Embryonic facial prominence (tissue), 1 donor: ENCODE measurements at regions not wholly inside any gene's neighbourhood (a gene's known extent, or its start where the extent isn't known, plus 50 kb on each side); places are given as distances from the start of the nearest gene placed in this dataset.

Source experiments
- DNase-seq: peaks from one replicate; pipeline ENCODE4 v3.0.0-alpha.2; 2016; ENCODE audit errors: extremely low spot score

DNA sequence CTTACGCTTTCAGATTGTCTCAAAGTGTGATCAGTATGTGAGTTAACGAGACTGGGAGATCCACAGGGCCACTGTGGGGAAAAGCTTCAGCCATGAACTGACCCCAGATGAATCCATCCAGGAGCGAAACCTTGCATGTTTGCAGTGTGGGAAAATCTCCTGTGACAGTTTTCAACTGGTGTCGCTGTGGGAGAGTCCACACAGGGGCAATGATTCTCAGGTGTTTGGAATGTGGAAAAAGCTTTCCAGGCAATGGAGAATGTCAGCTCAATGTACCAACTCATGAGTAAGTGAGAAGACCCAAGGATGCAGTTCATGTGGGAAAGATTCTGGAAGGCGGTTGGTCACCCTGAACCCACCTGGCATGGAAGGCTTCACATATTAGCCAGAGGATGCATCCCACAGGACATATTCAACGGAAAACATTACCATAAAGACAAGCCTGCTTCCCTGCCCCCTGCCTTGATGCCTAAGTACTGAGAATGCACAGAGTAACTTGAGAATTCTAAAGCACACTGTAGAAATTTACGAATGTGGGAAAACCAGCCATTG lies 204.1 kb upstream of the BMPER start:
- no peak for DNase-seq

DNA sequence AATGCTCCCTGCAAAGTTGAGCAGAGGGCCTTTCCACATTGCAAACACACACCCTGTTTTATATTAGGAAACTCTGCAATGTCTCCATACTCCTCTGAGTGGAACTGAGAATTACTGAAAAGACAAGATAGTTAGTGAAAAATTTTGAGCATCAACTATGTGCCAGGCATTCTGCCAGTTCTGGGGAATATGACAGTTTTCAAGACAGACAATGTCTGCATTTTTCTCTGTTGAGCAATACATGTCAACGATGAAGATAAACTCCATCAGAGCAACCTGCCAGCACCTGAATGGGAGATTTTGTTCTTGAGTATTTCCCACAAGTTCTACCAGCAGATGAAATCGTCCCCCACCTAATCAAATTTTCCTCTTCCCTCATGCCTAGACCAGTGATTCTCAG lies 203.4 kb upstream of the BMPER start:
- no peak for DNase-seq

DNA sequence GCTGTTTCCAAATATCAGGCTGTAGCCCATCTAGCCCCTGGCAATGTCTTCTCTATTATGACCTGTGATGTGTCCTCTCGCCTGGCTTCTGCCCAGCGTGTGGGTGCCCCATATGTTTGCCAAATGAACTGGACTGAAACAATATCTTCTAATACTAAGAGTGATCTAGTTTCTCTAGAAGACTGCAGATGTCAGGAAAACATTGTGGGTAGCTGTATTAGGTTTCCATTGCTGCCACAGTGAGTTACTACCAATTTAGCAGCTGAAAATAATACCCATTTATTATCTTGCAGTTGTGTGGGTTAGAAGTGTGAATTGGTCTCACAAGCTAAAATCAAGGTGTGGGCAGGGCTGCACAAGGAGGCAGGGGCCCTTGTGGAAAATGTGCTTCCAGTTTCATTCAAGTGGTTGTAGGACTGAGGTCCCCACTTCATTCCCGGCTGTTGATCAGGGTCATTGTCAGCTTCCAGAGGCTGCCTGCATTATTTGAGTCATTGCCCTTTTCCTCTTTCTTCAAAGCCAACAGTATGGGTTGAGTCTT lies 202.8 kb upstream of the BMPER start:
- DNase-seq, result no peak

DNA sequence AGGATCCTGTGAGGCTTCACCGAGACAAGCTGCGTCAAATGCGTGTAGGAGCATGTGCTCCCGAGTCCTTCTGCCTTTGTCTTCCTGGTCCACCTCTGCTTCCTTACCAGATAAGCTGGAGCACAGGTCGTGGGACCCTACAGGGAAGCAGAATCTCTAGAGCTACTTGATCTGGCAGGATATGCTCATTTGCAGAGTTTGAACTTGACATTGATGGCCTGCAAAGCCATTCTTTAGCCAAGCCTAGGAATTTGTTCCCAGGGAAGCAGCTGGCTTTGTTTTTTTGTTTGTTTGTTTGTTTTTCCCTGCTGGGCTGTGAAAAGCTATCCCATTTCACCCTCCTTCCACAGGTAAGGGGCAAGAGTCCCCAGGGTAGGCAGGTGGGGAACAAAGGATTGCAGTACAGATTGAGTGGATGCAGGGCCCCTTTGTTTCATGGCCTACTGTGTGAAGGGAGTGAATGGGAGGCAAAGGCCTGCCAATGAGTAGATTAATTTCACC lies 200.0 kb upstream of the BMPER start:
- no peak for DNase-seq

DNA sequence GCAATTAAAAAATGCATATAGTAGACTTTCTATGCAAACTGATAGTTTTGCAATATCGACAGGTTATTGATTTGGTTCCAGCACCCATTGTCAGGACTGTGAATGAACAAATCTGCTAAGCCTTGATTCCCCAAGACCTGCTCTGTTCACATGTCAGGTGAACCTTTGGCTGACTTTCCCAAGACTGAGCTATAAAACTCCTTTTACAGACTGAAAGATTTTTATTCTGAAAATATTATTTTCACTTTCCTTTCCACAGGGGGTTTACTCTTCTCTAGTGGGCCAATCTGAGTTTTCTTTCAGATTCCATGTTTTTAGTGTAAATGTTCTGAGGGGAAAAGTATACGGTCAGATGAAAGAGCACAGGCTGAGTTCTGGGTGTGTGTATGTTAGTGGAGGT lies 199.2 kb upstream of the BMPER start:
- peak; percentile 43 for DNase-seq

DNA sequence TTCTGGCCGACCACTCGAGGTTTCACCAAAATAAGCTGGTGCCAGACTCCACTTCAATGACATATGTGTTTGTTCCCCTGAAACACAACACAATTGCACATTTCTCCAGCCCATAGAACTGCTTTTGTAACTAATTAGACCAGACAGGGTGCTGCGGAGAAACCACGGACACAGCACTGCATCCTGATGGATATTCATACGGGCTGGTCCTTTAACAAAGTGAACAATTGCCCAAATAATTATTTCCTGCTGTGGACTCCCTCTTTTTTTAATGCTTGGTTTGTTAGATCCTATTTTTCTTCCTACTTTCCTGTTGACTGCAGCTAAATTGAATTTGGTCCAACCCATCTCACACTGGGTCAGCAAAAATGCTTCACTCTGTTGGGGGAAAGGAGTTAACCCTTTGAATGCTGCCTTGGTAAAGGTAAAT lies 198.6 kb upstream of the BMPER start:
- DNase-seq, result peak; percentile 35

DNA sequence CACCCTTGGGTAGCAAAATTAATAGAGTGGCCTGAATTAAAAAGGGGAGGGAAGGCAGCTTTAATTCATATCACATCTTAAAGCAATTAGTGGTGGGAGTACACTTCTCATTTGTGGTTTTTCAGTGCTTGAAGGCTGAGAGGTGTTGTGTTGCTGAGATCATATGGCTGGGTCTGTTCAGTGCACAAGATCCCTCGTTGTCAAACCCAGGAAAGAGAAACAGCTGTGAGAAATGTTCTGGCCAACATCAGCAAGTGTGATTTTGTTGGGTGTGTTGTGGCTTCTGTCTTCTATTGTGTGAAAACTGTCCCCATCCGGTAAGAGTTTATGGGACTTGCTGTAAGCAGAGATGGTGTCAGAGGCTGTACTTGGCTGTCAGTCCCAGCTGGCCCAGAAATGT lies 197.9 kb upstream of the BMPER start:
- DNase-seq, result no peak

DNA sequence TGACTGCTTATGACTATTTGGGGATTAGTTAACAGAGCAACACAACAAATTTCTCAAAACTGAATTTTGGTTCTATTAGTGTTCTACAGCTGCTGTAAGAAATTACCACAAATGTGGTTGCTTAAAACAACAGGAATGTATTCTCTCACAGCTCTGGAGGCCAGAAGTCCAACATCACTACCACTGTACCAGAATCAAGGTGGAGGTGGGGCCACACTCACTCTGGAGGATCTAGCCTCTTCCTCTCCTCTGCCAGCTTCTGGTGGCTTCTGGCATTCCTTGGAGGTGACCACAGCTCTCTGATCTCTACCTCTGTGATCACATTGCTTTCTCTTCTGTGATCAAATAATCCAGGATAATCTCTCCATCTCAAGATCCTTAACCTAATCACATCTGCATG lies 194.7 kb upstream of the BMPER start:
- no peak for DNase-seq

DNA sequence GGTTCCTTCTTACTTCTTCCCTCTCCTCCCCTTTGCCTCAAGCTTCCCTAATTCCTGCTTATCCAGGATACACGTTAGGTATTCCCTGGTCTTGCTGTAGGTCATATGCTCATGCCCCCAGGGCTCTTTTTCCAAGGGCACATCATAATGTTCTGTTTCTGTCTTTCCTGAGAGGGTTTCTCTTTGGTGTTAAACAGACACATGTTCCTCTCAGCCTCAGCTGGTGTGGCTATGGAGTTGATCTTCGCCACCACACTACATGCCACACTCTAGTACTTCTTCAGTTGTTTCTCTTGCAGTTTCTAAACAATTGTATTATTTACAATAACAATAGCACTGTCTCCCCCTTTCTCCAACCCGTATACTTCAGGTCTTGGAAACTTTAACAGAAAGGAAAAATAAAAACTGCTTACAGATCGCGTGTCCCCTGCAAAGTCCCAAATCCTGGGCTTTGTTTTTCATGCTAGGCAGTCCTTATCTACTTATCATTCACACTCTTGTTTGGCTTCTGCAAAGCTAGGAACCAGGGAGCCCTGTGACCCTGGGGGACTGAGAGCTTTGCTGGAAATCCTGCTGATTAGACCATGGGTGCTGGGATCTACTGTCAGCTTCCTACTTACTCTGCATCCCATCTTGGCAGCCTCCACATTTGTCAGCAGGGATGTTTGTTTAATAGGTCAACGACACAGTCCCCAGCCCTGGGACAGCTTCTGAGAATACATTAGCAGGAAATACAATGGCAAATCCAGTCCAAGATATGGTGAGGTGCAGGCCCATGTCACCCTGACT lies 193.9 kb upstream of the BMPER start:
- no peak for DNase-seq

DNA sequence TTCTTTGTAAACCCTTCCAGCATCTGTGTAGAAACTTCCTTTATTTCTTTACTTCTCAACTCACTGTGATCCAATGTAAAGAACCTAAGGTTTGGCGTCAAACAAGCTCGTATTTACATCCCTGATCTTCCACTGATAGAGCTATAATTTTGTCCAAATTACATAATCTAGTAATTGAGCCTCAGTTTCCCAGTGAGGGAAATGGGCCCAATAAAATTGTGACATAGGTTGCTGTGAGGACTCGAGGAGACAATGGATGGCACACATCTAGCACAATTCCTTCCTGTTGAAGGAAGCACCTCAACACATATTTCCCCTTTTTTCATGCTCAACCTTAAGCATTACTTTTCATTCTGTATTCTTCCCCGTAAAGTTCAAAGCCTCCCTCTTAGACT lies 193.3 kb upstream of the BMPER start:
- no peak for DNase-seq

DNA sequence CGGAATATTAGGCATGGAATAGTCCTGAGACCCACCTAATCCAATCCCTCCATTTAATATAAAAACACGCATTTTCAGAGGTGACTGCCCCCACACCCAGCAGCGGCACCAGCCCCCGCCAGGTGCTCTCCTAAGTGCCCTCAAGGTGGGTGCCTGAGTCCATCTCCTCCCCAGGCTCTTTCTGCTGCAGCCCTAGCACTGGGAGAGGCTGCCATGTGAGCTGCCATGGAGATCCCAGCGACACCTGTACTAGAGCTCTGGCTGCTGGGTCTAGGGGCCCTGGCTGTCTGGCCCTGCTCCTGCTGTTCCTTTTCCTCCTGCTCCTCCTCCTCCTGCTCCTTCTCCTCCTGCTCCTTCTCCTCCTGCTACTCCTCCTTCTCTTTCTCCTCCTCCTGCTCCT lies 191.1 kb upstream of the BMPER start:
- DNase-seq, result no peak

DNA sequence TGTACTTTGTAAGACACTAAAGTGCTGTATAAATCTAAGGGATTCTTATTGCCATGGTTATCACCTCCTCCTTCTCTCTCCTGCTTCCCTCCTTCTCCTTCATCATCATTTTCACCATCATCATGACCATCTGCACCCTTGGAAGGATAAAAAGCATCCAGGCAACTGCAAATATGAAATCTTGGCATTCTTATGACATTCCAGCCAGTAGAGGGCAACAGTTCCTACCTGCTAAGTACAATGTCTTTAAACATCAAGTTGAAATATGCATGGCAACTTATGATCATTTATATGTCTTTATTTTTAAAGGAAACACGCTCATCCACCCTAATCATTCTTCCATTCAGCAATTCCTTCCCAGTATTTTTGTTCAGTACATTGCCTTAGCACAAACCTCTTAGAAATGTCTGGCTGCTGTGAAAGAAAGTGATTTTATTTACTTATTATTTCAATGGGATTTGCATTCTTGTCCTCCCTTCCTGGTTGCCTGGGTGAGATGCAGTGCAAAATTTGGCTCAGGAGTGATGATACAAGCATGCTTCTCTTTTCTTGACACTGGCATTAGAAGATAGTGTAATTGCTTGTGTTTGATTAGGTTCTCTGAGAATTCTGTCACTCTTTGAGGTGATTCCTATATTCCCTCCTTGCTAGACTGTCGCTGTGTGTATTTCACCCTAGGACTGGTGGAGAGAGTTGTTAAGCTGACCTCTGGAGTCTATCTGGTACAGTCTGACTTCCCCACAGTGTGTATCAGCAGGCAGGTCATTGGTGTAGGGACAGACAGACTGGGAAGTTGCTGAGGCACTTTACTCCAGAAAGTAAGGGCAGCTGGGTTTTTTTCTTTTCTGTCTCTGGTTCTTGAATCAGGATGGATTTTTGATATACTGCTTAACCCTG lies 188.5 kb upstream of the BMPER start:
- peak; percentile 37 for DNase-seq

DNA sequence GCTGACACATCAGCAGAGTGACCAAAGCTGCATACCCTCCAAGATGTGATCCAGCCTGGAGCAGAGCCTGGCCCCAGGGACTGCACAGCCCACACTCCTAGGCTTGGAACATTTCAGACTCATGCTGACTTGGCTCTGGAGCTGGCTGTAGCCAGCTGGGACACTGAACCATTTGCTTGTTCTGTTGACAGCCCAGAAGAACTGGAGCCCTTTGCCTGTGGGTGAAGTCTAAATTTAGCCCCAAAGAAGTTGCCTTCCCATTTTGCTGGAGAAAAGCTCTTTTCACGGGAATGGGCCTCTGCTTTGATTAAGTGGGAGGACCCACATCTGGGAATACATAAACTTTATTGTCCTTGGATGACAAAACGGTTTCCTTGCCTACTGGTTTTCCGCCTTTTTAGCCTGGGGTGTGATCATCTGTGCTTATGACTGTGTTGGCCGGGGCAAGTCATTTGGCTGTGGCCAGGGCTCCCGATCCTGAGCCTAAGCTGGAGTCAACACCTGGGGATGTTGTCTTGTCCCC lies 186.2 kb upstream of the BMPER start:
- DNase-seq, result no peak

DNA sequence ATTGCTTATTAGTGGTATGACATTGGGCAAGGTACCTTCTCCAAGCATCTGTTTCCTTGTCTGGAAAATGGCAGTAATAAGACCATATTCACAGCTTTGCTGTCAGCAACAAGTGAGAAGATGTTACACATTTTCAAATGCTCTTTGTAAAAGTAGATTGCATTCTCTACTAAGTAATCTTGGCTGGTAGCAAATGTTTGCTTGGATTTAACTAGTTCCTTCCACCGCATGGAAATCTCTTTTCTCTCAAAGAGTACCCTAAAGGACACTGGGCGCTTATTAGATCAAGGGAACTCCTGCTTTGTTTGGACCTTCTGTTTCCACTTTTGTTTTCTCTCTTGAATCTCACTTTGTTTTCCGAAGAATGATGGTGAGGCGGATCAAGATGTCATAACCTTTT lies 185.2 kb upstream of the BMPER start:
- no peak for DNase-seq

DNA sequence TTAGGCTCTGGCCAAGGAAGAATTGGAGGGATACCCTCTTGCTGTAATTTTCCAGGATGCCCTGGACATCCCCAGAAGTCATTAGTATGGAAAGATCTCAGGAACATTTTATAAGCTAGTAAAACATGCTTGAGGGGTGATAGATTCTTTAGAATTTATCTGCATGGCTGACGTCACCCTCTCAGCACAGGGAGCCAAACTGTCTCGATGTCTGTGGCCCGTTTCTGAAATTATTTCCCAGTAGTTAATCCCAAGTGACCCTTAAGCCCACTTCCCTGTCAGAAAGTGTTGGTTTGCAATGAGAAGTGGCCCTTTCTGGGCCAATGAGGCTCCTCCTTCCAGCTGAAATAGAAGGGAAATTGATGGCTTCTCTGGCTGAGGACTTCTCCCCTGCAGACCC lies 184.5 kb upstream of the BMPER start:
- no peak for DNase-seq

DNA sequence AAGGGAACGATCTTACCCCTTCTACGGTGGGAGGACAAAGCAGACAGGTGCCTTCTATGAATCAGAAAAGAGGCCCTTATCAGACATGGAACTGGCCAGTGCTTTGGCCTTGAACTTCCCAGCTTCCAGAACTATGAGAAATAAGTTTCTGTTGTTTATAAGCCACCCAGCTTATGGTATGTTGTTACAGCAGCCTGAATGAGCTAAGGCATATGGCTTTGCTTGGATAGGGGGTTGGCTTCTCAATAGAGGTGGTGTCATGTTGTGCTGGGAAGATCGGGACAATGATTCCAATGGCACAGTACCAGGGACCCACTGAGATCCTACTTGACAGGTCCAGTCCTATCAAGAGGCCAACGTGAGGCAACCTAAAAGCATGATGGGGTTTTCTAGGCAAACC lies 183.4 kb upstream of the BMPER start:
- no peak for DNase-seq

DNA sequence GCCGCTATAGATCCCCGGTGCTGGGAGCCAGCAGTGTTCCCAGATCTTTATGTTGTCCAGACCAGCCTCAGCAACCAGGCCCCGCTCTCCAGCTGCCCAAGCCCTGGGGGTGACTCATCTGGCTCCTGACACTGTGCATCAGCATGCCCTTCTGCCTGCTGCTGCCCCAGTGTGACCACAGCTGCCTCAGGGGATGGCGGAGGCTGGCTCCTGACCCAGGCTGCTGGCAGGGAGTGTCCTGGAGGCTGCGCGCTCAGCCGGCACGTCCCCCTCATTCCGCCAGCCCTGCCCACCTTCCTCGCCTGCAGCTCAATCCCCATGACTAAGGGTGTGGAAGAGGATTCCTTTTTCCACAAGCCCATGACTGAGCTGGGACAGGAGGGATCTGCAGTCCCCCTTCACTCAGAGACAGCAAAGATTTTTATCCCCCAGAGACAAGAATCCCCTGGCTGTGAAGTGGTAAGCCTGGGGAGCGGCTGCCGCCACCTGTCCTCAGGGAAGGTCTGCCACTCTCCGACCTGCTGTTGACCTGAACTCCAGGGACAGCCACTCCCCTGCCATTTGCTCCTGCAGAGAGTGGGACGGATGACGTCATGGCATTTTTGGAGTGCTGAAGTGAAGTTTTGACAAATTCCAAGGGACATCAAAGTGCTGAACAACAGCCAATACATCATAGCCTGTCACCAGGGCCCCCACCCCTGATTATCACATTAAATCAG lies 182.8 kb upstream of the BMPER start:
- no peak for DNase-seq

DNA sequence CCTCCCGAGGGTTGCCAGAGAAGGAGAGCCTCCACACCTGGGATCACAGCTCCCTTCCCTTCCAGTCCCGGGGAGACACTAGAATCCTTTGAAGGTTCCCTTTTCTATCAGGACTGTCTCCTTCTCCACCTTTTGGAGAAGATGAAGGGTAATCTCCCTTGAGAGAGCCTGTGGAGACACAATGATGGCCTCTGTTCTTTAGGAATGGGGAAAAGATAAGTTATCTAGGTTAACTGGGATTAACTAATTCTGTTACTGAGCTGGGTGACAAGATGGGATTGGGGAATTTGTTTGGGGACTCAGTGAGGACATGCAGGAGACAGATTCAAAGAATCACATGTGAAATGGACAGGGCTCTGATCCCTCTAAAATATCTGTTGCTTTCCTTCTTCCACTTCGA lies 181.1 kb upstream of the BMPER start:
- DNase-seq, result no peak

DNA sequence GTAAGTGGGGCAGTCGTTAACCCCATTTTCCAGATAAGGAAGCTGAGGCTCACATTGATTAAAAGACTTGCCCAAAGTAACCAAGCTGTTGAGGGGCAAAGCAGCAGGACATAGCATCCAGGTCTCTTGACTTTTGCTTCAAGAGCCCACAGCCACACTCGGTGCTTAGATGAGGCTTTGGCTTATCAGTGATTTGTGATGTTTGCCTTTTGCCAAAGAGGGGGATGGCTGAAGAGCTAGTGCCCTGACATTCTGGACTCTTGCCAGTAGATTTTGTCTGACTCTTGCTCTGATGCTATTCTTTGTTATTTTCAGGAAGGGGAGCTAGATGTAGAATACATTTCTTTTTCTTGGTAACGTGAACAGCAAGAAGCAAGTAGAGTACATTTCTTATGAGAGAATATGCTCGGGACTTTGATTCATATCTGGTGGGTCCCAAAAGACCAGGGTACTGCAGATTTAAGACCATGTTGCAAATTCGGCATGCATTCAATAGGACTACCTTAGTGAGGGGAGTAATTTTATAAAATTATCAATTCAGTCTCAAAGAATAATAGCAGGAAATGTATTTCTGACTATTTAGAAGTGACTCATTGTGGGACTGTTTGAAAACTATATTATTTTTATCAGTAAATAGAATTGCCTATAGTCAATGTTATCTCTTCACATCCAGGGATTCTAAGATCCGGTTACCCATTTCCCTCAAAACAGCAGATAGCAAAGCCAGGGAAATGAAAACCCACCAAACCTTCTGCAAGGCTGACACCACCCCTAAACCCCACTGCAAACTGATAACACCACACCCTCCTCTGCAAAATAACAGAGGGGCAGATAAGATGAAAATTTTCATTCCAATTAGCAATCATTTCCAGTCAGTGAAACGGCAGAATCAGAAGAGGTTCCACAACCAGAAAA lies 180.0 kb upstream of the BMPER start:
- DNase-seq, result no peak

DNA sequence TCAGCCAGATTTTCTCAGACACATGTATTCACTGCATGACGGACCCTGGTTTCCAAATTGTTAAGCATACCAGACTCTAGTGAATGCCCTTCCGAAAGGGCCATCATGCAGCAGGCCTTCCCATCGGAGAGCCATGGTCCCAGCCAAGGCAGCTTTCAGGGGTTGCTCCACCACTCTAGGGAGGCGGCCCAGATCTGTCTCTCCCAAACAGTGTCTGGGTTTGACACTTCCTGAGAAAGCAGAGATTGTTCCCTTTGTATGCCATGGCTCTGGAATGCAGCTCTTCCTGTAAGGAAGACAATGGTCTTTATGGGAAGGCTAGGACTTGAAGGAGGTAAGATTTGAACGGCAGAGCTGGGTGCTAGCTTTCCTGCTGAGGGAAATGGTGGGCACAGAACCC lies 178.8 kb upstream of the BMPER start:
- DNase-seq, result no peak
